Caco-2 (cell line): ENCODE measurements at regions not wholly inside any gene's neighbourhood (a gene's known extent, or its start where the extent isn't known, plus 50 kb on each side); places are given as distances from the start of the nearest gene placed in this dataset.

ENCODE experiments used
- BruUV-seq: library from RNA; stranded (reverse); fragments of 400-500 nt; replicated peaks from 2 replicates; lab custom pipeline; 2021; lab: Mats Ljungman, UMichigan
- CTCF ChIA-PET: fragments of 300-600 bp; sonication (Branson Sonifier 250); formaldehyde crosslinking; loops from one replicate; lab custom pipeline; 2022; ENCODE audit warnings: antibody characterized with exemption; lab: Charles Lee
- POLR2A ChIA-PET: fragments of 300-600 bp; sonication (Branson Sonifier 250); formaldehyde crosslinking; loops from one replicate; lab custom pipeline; 2022; ENCODE audit warnings: antibody characterized with exemption; lab: Charles Lee
- DNase-seq, 2 experiments: peaks; one replicate each; pipeline versions ENCODE4 v3.0.0 to v3.0.0-alpha.2; 2020 to 2022
- H3K27me3 ChIP-seq: replicated peaks from 2 replicates; pipeline ENCODE4 v1.6.0; 2011; ENCODE audit warnings: low read length; ENCODE audit not compliant: control insufficient read depth, insufficient read depth
- H3K36me3 ChIP-seq: 2 replicates; pipeline ENCODE4 v1.5.1; 2011; ENCODE audit warnings: low read length; ENCODE audit not compliant: control insufficient read depth, insufficient read depth
- H3K4me1 ChIP-seq: fragments of 250-450 bp; sonication (Bioruptor Pico); 2 replicates; pipeline ENCODE4 v1.5.1; 2020; ENCODE audit warnings: mild to moderate bottlenecking
- H3K4me3 ChIP-seq: 2 replicates; pipeline ENCODE4 v1.5.1; 2011; ENCODE audit warnings: low read depth, mild to moderate bottlenecking, control low read depth, low read length
- H3K9me3 ChIP-seq: fragments of 250-450 bp; sonication (Bioruptor Pico); 2 replicates; pipeline ENCODE4 v1.5.1; 2020; ENCODE audit warnings: mild to moderate bottlenecking, moderate library complexity
- H3K27ac Mint-ChIP-seq: one replicate; pipeline ENCODE4 v1.8.0; 2022; ENCODE audit warnings: mixed read lengths; ENCODE audit not compliant: unreplicated experiment
- H3K27me3 Mint-ChIP-seq: one replicate; pipeline ENCODE4 v1.8.0; 2022; ENCODE audit warnings: mixed read lengths; ENCODE audit not compliant: insufficient read depth, unreplicated experiment
- H3K36me3 Mint-ChIP-seq: one replicate; pipeline ENCODE4 v1.8.0; 2022; ENCODE audit warnings: mild to moderate bottlenecking, mixed read lengths; ENCODE audit not compliant: insufficient read depth, unreplicated experiment
- H3K4me1 Mint-ChIP-seq: one replicate; pipeline ENCODE4 v1.8.0; 2022; ENCODE audit warnings: low read depth, mixed read lengths; ENCODE audit not compliant: unreplicated experiment
- H3K4me3 Mint-ChIP-seq: one replicate; pipeline ENCODE4 v1.8.0; 2022; ENCODE audit warnings: mild to moderate bottlenecking, moderate library complexity, mixed read lengths; ENCODE audit not compliant: unreplicated experiment
- H3K9me3 Mint-ChIP-seq: one replicate; pipeline ENCODE4 v1.8.0; 2022; ENCODE audit warnings: mixed read lengths; ENCODE audit not compliant: unreplicated experiment
- intact Hi-C: fragments of 100-400 bp; cut with micrococcal nuclease; formaldehyde crosslinking; loops from one replicate; pipeline ENCODE4 v1.10.0; 2022; ENCODE audit not compliant: unreplicated experiment
- TF ChIP-seq, protein P1 (sequence below), 2 experiments: fragments of 200-600 bp in 1 of 2; IDR thresholded peaks; 1 replicate in 1 of 2; 2 replicates in 1 of 2; pipeline versions ENCODE4 v1.5.1 to v1.8.0; 2011 to 2022; ENCODE audit warnings: antibody characterized with exemption in 1 of 2, control low read depth in 1 of 2, inconsistent platforms in 1 of 2, low read depth in 1 of 2, low read length in 1 of 2, mild to moderate bottlenecking in 1 of 2, moderate library complexity in 1 of 2; ENCODE audit not compliant: insufficient read depth in 1 of 2, severe bottlenecking in 1 of 2, unreplicated experiment in 1 of 2

DNA sequence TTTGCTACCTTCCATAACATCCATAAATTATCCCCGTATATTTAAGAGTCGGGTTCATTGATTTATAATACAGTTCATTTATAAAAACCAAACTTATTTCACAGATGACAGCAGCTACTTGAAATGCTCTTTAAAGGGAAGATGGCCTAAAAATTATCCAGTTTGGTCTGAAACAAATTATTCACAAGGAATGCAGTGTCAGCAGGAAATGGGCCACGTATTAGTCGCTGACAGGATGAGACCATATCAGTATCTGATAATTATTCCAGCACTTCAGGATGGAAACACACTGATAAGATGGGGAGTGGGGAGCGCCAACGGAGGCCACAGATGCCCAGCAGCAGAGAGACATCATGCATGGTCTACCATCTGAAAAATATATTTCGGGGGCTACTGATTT is 60.5 kb upstream of the TMEM132D start:
- H3K9me3 ChIP-seq, result no peaks in the 10 kb centered on the region
- no peaks in the 10 kb centered on the region for H3K4me1 ChIP-seq
- no peaks in the 10 kb centered on the region for H3K27me3 ChIP-seq
- Mint-ChIP-seq H3K27ac (no peak overlapping the region), H3K36me3 (no peaks in the 10 kb centered on the region), H3K27me3 (peaks cover 5% of the 10 kb centered on the region), H3K4me3 (no peak overlapping the region), H3K9me3 (peaks cover 10% of the 10 kb centered on the region), H3K4me1 (no peaks in the 10 kb centered on the region)
- no peak overlapping the region for H3K4me3 ChIP-seq
- TF ChIP-seq, protein P1, sequence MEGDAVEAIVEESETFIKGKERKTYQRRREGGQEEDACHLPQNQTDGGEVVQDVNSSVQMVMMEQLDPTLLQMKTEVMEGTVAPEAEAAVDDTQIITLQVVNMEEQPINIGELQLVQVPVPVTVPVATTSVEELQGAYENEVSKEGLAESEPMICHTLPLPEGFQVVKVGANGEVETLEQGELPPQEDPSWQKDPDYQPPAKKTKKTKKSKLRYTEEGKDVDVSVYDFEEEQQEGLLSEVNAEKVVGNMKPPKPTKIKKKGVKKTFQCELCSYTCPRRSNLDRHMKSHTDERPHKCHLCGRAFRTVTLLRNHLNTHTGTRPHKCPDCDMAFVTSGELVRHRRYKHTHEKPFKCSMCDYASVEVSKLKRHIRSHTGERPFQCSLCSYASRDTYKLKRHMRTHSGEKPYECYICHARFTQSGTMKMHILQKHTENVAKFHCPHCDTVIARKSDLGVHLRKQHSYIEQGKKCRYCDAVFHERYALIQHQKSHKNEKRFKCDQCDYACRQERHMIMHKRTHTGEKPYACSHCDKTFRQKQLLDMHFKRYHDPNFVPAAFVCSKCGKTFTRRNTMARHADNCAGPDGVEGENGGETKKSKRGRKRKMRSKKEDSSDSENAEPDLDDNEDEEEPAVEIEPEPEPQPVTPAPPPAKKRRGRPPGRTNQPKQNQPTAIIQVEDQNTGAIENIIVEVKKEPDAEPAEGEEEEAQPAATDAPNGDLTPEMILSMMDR (IDR thresholded peaks at IDR 0.05; ENCODE audit: insufficient read depth in 1 of 2, low read depth in 1 of 2, low read length in 1 of 2, severe bottlenecking in 1 of 2, unreplicated experiment in 1 of 2), result no peak
- BruUV-seq, result no TSS peak
- no peaks in the 10 kb centered on the region for H3K36me3 ChIP-seq
- DNase-seq, result no peak
- intact Hi-C loops, result no loop called here
- POLR2A ChIA-PET, result no interaction called here
- CTCF ChIA-PET, result no interaction called here

DNA sequence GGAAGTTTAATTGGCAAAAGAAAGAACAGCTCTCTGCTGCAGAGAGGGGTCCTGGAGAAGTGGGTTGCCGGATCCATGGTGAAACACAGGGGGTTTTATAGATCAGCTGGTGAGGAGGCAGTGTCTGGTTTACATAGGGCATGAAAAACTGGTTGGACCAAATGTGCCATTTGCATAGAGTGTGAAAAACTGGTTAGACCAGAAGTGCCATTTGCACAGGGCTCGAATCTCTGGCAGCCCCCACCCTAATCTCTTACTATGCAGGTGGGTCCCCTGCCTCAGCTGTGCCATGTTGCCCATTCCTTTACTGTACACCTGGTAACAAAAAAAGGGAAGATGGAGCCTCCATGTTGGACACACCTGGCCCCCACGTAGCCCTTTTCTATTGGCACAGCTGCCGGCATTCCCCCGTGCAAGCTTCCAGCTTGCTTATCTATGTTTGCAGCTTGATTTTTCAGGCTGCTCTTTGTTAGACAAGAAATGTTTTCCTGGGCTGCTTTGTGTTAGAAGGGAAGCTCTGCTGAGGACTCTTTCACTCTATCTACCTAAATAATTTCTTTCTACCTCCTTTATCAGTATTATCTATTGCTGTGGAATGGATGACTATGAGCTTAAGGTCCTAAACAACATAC is 61.1 kb upstream of the TMEM132D start:
- CTCF ChIA-PET, result interaction anchor here (0.6 kb wide), 1 partner anchor 952 kb away, joined by 9 read pairs; no protein-coding TSS in a partner anchor
- intact Hi-C loops, result no loop called here
- H3K9me3 Mint-ChIP-seq, result peaks cover 10% of the 10 kb centered on the region
- no TSS peak for BruUV-seq
- Histone ChIP-seq H3K9me3 (no peaks in the 10 kb centered on the region), H3K4me1 (no peaks in the 10 kb centered on the region), H3K4me3 (no peak overlapping the region), H3K36me3 (no peaks in the 10 kb centered on the region), H3K27me3 (no peaks in the 10 kb centered on the region)
- TF ChIP-seq, protein P1 (IDR thresholded peaks at IDR 0.05; ENCODE audit: insufficient read depth in 1 of 2, low read depth in 1 of 2, low read length in 1 of 2, severe bottlenecking in 1 of 2, unreplicated experiment in 1 of 2), result no peak
- no peak overlapping the region for H3K27ac Mint-ChIP-seq
- POLR2A ChIA-PET, result no interaction called here
- H3K4me3 Mint-ChIP-seq, result no peak overlapping the region
- no peak for DNase-seq
- H3K4me1 Mint-ChIP-seq, result no peaks in the 10 kb centered on the region
- H3K36me3 Mint-ChIP-seq, result no peaks in the 10 kb centered on the region
- peaks cover 5% of the 10 kb centered on the region for H3K27me3 Mint-ChIP-seq

DNA sequence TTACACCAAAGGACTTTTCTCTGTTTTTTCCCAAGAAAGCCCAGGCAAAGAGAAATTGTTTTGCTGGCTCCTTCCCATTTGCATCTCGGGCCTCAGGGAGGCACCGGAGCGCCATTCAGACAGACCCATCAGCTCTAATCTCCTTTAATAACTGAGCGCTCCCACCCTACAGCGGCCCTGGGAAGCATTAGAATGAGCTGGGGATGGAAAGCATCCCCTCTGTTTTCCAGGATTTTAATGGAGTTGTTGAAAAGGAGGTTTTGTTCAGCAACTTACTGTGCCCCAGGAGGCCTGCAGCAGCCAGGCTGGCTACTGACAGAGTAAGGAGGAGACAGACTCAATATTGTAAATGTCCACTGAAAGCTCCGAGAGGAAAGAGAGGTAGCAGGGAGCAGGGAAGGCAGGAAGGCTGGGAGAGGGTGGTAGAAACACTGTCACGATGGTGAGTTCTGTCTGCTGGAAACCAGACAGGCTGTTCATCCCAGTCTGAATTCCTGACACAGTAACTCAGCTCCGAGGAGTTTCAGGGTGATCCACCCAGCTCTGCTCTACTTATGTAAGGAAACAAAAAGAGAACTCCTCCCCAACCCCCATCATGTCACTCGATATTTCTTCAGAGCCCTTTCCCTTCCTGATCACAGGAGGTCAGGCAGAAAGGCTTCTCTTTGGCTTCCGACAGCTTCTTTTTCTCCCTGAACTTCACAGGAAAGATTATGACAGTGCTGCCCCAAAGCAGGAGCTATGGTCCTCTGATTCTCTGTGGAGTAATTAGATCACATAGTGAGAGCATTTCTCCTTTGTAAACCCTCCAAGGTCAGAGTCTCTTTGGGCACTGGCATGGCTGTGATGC is 62.5 kb upstream of the TMEM132D start:
- H3K9me3 Mint-ChIP-seq, result peaks cover 10% of the 10 kb centered on the region
- H3K4me3 Mint-ChIP-seq, result no peak overlapping the region
- H3K27me3 Mint-ChIP-seq, result peaks cover 5% of the 10 kb centered on the region
- ChIA-PET POLR2A (no interaction called here), CTCF (no interaction called here)
- no peaks in the 10 kb centered on the region for H3K27me3 ChIP-seq
- DNase-seq, result no peak
- BruUV-seq, result no TSS peak
- H3K9me3 ChIP-seq, result no peaks in the 10 kb centered on the region
- no peaks in the 10 kb centered on the region for H3K4me1 Mint-ChIP-seq
- H3K4me1 ChIP-seq, result no peaks in the 10 kb centered on the region
- no peak overlapping the region for H3K27ac Mint-ChIP-seq
- TF ChIP-seq, protein P1 (IDR thresholded peaks at IDR 0.05; ENCODE audit: insufficient read depth in 1 of 2, low read depth in 1 of 2, low read length in 1 of 2, severe bottlenecking in 1 of 2, unreplicated experiment in 1 of 2), result no peak
- intact Hi-C loops, result no loop called here
- H3K36me3 Mint-ChIP-seq, result no peaks in the 10 kb centered on the region
- H3K4me3 ChIP-seq, result no peak overlapping the region
- H3K36me3 ChIP-seq, result no peaks in the 10 kb centered on the region
